Activated CD8-positive, alpha-beta T cell treated with anti-CD3 and anti-CD28 coated beads for 36 hours (primary cell): ENCODE measurements at regions not wholly inside any gene's neighbourhood (a gene's known extent, or its start where the extent isn't known, plus 50 kb on each side); places are given as distances from the start of the nearest gene placed in this dataset.
"Not testable (repeated sequence)": the region's sequence is repeated elsewhere in the genome, so short reads cannot be mapped to it uniquely, and the experiment has no call there.

Source experiments
- ATAC-seq: fragments of 200-7000 bp; cut with Tn5 transposase; one replicate; pipeline ENCODE4 v1.10.0; 2021; ENCODE audit warnings: mild to moderate bottlenecking, moderate library complexity
- CTCF ChIA-PET: fragments of 350-600 bp; sonication (Branson Sonifier 250); formaldehyde crosslinking; loops from one replicate; lab custom pipeline; 2021; ENCODE audit warnings: antibody characterized with exemption; lab: Charles Lee
- POLR2A ChIA-PET: fragments of 350-600 bp; sonication (Branson Sonifier 250); formaldehyde crosslinking; loops from one replicate; lab custom pipeline; 2021; ENCODE audit warnings: antibody characterized with exemption; lab: Charles Lee
- DNase-seq: peaks from one replicate; pipeline ENCODE4 v3.0.0-alpha.2; 2020
- H3K27ac Mint-ChIP-seq: one replicate; pipeline ENCODE4 v1.8.0; 2021; ENCODE audit warnings: mild to moderate bottlenecking, mixed read lengths
- H3K27me3 Mint-ChIP-seq: one replicate; pipeline ENCODE4 v1.8.0; 2021; ENCODE audit warnings: mixed read lengths
- H3K36me3 Mint-ChIP-seq: one replicate; pipeline ENCODE4 v1.8.0; 2021; ENCODE audit warnings: low read depth, mixed read lengths
- H3K4me1 Mint-ChIP-seq: one replicate; pipeline ENCODE4 v1.8.0; 2021; ENCODE audit warnings: low read depth, mixed read lengths
- H3K4me3 Mint-ChIP-seq: one replicate; pipeline ENCODE4 v1.8.0; 2021; ENCODE audit warnings: mild to moderate bottlenecking, moderate library complexity, mixed read lengths
- H3K9me3 Mint-ChIP-seq: one replicate; pipeline ENCODE4 v1.8.0; 2021; ENCODE audit warnings: mixed read lengths
- intact Hi-C: fragments of 100-400 bp; cut with micrococcal nuclease; formaldehyde crosslinking; loops from one replicate; pipeline ENCODE4 v1.10.0; 2022
- TF ChIP-seq, protein P1 (sequence below): fragments of 200-600 bp; IDR thresholded peaks from one replicate; pipeline ENCODE4 v1.8.0; 2022; ENCODE audit warnings: antibody characterized with exemption, mild to moderate bottlenecking

DNA sequence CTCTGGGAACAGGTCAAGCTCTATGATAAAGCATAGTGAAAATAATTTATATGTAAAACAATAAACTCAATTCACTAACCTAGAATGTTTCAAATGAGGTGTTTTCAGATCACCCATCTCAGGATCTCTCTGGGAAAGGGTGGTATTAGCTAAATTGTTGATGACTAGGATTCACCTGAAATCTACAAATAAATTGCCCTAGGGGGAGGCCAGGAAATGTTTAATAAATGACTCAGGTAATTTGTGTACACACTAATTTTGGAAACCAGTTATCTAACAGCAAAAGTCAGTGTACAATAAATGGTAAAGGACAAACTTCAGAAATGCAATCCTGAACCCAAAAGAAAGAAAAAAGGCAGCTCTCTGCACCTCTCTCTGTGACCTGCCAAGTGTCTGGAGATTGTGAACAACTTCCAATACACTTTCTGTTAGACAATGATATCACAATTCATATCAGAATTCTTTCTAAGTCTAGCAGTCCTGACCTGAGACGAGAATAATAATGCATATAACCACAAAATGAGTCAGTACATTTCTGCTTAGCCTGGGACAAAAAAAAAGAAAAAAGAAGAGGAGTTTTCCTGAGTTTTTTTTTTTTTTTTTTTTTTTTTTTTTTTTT, 760.0 kb downstream of the EPHA4 start:
- Mint-ChIP-seq H3K27ac (no peak overlapping the region), H3K36me3 (no peaks in the 10 kb centered on the region), H3K9me3 (no peaks in the 10 kb centered on the region), H3K27me3 (no peaks in the 10 kb centered on the region), H3K4me1 (no peaks in the 10 kb centered on the region), H3K4me3 (no peak overlapping the region)
- ChIA-PET POLR2A (interaction anchor here (0.6 kb wide), 1 partner anchor 905 kb away, joined by 3 read pairs; no protein-coding TSS in a partner anchor), CTCF (no interaction called here)
- DNase-seq (no peak), ATAC-seq (no peak)
- TF ChIP-seq, protein P1, sequence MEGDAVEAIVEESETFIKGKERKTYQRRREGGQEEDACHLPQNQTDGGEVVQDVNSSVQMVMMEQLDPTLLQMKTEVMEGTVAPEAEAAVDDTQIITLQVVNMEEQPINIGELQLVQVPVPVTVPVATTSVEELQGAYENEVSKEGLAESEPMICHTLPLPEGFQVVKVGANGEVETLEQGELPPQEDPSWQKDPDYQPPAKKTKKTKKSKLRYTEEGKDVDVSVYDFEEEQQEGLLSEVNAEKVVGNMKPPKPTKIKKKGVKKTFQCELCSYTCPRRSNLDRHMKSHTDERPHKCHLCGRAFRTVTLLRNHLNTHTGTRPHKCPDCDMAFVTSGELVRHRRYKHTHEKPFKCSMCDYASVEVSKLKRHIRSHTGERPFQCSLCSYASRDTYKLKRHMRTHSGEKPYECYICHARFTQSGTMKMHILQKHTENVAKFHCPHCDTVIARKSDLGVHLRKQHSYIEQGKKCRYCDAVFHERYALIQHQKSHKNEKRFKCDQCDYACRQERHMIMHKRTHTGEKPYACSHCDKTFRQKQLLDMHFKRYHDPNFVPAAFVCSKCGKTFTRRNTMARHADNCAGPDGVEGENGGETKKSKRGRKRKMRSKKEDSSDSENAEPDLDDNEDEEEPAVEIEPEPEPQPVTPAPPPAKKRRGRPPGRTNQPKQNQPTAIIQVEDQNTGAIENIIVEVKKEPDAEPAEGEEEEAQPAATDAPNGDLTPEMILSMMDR, result no peak
- intact Hi-C loops, result no loop called here

- ChIA-PET POLR2A (no interaction called here), CTCF (no interaction called here)
- no peak overlapping the region for H3K27ac Mint-ChIP-seq
- no peaks in the 10 kb centered on the region for H3K27me3 Mint-ChIP-seq
- ATAC-seq (no peak), DNase-seq (no peak)
- no peaks in the 10 kb centered on the region for H3K9me3 Mint-ChIP-seq
- no peaks in the 10 kb centered on the region for H3K4me1 Mint-ChIP-seq
- H3K4me3 Mint-ChIP-seq, result no peak overlapping the region
- H3K36me3 Mint-ChIP-seq, result no peaks in the 10 kb centered on the region
- intact Hi-C loops, result no loop called here
- TF ChIP-seq, protein P1, result no peak
Observed at GRCh38 chr2:220814441-220814840, 757.7 kb downstream of the EPHA4 start.

- no peak overlapping the region for H3K27ac Mint-ChIP-seq
- CTCF ChIA-PET, result no interaction called here
- no peaks in the 10 kb centered on the region for H3K9me3 Mint-ChIP-seq
- no peaks in the 10 kb centered on the region for H3K27me3 Mint-ChIP-seq
- intact Hi-C loops, result no loop called here
- H3K4me1 Mint-ChIP-seq, result no peaks in the 10 kb centered on the region
- ATAC-seq (no peak), DNase-seq (no peak)
- POLR2A ChIA-PET, result no interaction called here
- H3K4me3 Mint-ChIP-seq, result no peak overlapping the region
- TF ChIP-seq, protein P1, result no peak
- no peaks in the 10 kb centered on the region for H3K36me3 Mint-ChIP-seq
Observed at GRCh38 chr2:220815698-220816097, 756.4 kb downstream of the EPHA4 start.

DNA sequence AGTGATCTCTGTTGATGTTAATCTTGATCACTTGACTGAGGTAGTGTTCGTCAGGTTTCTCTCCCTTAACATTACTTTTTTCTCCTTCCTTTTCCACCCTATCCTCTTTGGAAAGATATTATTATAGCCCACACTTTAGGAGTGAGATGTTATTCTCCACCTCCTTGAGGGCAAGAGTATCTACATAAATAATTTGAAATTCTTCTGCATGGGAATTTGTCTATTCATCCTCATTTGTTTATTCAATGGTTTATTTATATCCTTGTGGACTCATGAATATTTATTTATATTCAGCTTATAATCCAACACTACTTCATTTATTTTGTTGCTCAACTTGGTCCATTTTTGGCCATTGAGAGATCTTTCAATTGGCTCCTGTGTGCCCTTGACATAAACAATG, 750.4 kb downstream of the EPHA4 start:
- Mint-ChIP-seq H3K27me3 (no peaks in the 10 kb centered on the region), H3K27ac (no peak overlapping the region), H3K4me3 (no peak overlapping the region), H3K9me3 (peaks cover 1% of the 10 kb centered on the region), H3K4me1 (no peaks in the 10 kb centered on the region), H3K36me3 (no peaks in the 10 kb centered on the region)
- ATAC-seq (no peak), DNase-seq (no peak)
- ChIA-PET CTCF (no interaction called here), POLR2A (no interaction called here)
- intact Hi-C loops, result no loop called here
- TF ChIP-seq, protein P1, result no peak

DNA sequence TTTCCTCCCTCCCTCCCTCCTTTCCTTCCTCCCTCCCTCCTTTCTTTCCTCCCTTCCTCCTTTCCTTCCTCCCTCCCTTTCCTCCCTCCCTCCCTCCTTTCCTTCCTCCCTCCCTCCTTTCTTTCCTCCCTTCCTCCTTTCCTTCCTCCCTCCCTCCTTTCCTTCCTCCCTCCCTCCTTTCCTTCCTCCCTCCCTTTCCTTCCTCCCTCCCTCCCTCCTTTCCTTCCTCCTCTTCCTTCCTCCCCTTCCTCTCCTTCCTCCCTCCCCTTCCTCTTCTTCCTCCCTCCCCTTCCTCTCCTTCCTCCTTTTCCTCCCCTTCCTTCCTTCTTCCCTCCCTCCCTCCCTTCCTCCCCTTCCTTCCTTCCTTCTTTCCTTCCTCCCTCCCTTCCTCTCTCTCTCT, 748.5 kb downstream of the EPHA4 start:
- H3K9me3 Mint-ChIP-seq, H3K36me3 Mint-ChIP-seq, H3K4me1 Mint-ChIP-seq, DNase-seq, ATAC-seq, intact Hi-C loops, H3K27ac Mint-ChIP-seq, H3K27me3 Mint-ChIP-seq, POLR2A ChIA-PET, CTCF ChIA-PET, H3K4me3 Mint-ChIP-seq: not testable (repeated sequence)
